ENCODE measurements at regions not wholly inside any gene's neighbourhood (a gene's known extent, or its start where the extent isn't known, plus 50 kb on each side); places are given as distances from the start of the nearest gene placed in this dataset.

DNA sequence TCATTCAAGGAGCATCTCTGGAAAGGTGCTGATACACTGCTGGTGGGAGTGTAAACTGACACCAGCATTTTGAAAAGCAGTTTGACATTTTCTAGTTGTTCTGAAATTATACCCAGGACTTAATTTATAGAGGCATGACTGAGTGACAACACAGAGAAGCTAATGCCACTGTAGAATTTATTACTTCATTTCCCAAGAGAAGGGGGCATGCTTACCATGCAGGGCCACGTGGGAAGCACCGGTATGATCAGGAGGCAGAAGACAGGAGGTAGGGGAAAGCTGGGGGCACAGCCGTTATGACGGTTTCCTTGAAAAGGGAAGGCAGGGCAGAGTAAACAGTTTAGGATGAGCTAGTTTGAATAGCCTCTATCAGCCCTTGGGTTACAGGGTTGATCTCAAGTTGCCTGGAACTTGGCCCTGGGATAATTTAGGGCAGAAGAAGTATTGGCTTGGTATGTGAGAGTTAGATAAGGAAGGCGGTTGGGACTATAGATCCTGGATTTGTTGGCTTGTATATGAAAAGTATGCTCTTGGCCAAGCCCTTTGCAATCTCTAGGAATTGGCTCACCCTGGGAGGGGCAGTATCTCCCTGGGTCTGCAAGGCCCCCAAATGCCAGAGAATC is 305.7 kb downstream of the ENC1 start:
- WGBS, 2 donors, result 76 to 93% methylated on average over 5 of the region's 5 CpGs
- TF ChIP-seq, protein P1, sequence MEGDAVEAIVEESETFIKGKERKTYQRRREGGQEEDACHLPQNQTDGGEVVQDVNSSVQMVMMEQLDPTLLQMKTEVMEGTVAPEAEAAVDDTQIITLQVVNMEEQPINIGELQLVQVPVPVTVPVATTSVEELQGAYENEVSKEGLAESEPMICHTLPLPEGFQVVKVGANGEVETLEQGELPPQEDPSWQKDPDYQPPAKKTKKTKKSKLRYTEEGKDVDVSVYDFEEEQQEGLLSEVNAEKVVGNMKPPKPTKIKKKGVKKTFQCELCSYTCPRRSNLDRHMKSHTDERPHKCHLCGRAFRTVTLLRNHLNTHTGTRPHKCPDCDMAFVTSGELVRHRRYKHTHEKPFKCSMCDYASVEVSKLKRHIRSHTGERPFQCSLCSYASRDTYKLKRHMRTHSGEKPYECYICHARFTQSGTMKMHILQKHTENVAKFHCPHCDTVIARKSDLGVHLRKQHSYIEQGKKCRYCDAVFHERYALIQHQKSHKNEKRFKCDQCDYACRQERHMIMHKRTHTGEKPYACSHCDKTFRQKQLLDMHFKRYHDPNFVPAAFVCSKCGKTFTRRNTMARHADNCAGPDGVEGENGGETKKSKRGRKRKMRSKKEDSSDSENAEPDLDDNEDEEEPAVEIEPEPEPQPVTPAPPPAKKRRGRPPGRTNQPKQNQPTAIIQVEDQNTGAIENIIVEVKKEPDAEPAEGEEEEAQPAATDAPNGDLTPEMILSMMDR (IDR thresholded peaks at IDR 0.05), result no peak
- TF ChIP-seq POLR2A (IDR thresholded peaks at IDR 0.05), result no peak
- H3K9me3 ChIP-seq, result no peaks in the 10 kb centered on the region
- no peaks in the 10 kb centered on the region for H3K4me1 ChIP-seq
- H3K36me3 ChIP-seq (ENCODE audit: low read depth, missing control alignments), result no peaks in the 10 kb centered on the region
- DNase-seq, result no peak
- no peak overlapping the region for H3K4me3 ChIP-seq
- intact Hi-C loops (cut with DNase I; ENCODE audit: low total_unique reads), result no loop called here
- H3K27me3 ChIP-seq, result no peaks in the 10 kb centered on the region
- H3K27ac ChIP-seq, result no peak overlapping the region

DNA sequence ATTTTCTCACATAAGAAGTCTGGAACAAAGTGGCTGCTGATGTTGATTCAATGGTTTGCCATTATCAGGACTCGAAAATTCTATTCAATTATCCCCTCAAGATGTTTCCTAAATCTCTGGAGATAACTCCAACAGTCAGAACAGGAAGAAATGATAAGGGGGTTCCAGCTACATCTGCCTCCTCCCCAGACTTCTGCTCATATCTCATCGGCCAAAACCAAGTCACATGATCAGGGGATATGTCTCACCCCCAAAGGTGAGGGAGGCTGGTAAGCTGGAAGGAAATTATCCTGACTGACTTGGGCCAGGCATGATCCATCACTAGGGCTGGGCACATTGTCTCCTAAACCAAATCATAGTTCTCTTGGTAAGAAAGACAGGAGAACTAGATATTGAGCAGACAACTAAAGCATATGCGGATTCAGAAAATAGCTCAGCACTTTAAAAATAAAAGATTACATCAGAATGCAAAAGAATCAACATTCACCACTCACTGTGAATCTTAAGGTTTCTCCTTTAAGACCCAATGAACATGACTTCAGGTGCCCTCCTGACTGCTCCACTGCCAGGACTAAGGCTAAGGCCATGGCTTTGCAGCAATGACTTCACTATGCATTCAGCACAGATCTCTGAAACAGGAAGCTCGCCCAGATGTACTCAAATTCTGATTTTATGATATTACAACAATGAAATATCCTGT is 306.3 kb downstream of the ENC1 start:
- Histone ChIP-seq H3K9me3 (no peaks in the 10 kb centered on the region), H3K4me1 (no peaks in the 10 kb centered on the region), H3K27me3 (no peaks in the 10 kb centered on the region), H3K27ac (no peak overlapping the region), H3K4me3 (no peak overlapping the region), H3K36me3 (ENCODE audit: low read depth, missing control alignments) (no peaks in the 10 kb centered on the region)
- TF ChIP-seq, protein P1 (IDR thresholded peaks at IDR 0.05), result no peak
- no peak for TF ChIP-seq POLR2A (IDR thresholded peaks at IDR 0.05)
- no peak for DNase-seq
- intact Hi-C loops (cut with DNase I; ENCODE audit: low total_unique reads), result no loop called here
- WGBS, 2 donors, result 59 to 63% methylated on average over 4 of the region's 4 CpGs

DNA sequence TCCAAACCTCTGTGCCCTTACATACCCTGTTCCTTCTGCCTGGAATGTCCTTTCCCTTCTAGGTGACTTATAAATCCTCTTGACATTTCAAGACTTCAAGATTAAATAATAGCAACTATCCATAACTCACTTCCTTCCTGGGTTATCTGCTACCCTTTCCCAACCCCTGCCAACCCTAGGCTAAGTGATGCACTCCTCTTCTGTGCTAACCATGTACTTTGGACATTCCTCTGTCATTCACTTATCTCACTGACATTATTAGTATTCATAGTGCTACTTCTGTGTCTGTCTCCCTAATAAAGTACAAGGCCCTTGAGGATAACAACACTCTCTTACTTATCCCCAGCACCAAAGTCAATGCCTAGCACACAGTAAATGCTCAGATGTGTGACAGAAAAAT is 307.1 kb downstream of the ENC1 start:
- no peak for DNase-seq
- no peaks in the 10 kb centered on the region for H3K4me1 ChIP-seq
- no peak overlapping the region for H3K27ac ChIP-seq
- H3K4me3 ChIP-seq, result no peak overlapping the region
- H3K36me3 ChIP-seq (ENCODE audit: low read depth, missing control alignments), result no peaks in the 10 kb centered on the region
- no peaks in the 10 kb centered on the region for H3K9me3 ChIP-seq
- intact Hi-C loops (cut with DNase I; ENCODE audit: low total_unique reads), result no loop called here
- no peak for TF ChIP-seq POLR2A (IDR thresholded peaks at IDR 0.05)
- TF ChIP-seq, protein P1 (IDR thresholded peaks at IDR 0.05), result no peak
- H3K27me3 ChIP-seq, result no peaks in the 10 kb centered on the region

DNA sequence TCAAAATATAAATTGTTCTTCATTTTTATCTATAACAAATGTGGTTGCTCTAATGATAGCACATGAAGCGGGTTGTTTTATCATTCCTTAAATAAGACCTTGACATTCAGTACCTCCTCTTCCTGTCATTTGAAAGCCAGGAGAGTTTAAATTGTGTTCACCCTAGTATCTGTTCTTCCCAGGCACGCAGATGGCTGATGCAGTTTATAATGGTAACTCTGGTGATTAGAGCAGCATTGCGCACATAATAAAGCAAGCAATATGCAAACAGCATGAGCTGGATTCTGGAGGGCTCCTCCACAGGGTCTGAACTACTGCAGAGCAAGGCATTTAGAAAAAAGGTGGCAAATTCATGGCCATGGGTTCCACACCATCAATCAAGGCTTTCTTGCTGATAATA is 307.8 kb downstream of the ENC1 start:
- 67 to 71% methylated on average over 3 of the region's 3 CpGs for WGBS, 2 donors
- TF ChIP-seq POLR2A (IDR thresholded peaks at IDR 0.05), result no peak
- TF ChIP-seq, protein P1 (IDR thresholded peaks at IDR 0.05), result no peak

DNA sequence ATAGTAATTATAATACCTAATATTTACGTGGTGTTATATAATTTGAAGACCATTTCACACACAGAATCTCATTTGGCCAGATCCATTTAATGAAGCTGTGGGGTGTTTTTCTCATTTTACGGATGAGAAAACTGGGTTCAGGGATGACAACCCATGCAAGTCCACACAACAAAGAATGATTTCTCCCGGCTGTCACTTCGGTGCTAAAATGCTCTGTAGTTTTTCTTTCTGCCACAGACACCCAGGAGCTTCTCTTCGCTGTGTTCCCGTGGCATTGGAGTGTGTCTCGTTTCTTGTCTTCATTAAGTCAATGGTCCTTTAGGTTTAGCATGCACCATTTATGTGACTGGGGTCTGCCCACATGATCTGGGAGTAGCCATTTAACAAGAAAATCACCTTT is 308.5 kb downstream of the ENC1 start:
- DNase-seq, result no peak
- intact Hi-C loops (cut with DNase I; ENCODE audit: low total_unique reads), result no loop called here
- H3K4me3 ChIP-seq, result no peak overlapping the region
- WGBS, 2 donors, result 91 to 96% methylated on average over 7 of the region's 7 CpGs
- no peaks in the 10 kb centered on the region for H3K4me1 ChIP-seq
- TF ChIP-seq, protein P1 (IDR thresholded peaks at IDR 0.05), result no peak
- TF ChIP-seq POLR2A (IDR thresholded peaks at IDR 0.05), result no peak
- H3K9me3 ChIP-seq, result no peaks in the 10 kb centered on the region
- H3K27ac ChIP-seq, result no peak overlapping the region
- no peaks in the 10 kb centered on the region for H3K36me3 ChIP-seq (ENCODE audit: low read depth, missing control alignments)
- H3K27me3 ChIP-seq, result no peaks in the 10 kb centered on the region

More for the DNA sequence above, 307.8 kb downstream of the ENC1 start:
- Histone ChIP-seq H3K27ac (no peak overlapping the region), H3K36me3 (ENCODE audit: low read depth, missing control alignments) (no peaks in the 10 kb centered on the region), H3K4me3 (no peak overlapping the region), H3K9me3 (no peaks in the 10 kb centered on the region), H3K27me3 (no peaks in the 10 kb centered on the region), H3K4me1 (no peaks in the 10 kb centered on the region)
- intact Hi-C loops (cut with DNase I; ENCODE audit: low total_unique reads), result no loop called here
- no peak for DNase-seq

Data from testis (tissue), 2 donors.